DND-41 (cell line): ENCODE measurements at regions not wholly inside any gene's neighbourhood (a gene's known extent, or its start where the extent isn't known, plus 50 kb on each side); places are given as distances from the start of the nearest gene placed in this dataset.
"Not testable (repeated sequence)": the region's sequence is repeated elsewhere in the genome, so short reads cannot be mapped to it uniquely, and the experiment has no call there.

Source experiments
- ATAC-seq: fragments of 200-7000 bp; cut with Tn5 transposase; 3 replicates; pipeline ENCODE4 v1.9.1; 2021; ENCODE audit warnings: low read depth; ENCODE audit not compliant: insufficient read depth
- DNase-seq: peaks from one replicate; pipeline ENCODE4 v3.0.0-alpha.2; 2020
- H2AFZ ChIP-seq: 2 replicates; pipeline ENCODE4 v1.6.0; 2012; ENCODE audit warnings: low read depth, low read length
- H3K27ac ChIP-seq: 2 replicates; pipeline ENCODE4 v1.5.1; 2012; ENCODE audit warnings: low read length, inconsistent platforms
- H3K27me3 ChIP-seq: fragments of 200-600 bp; sonication (generic); 2 replicates; pipeline ENCODE4 v1.6.0; 2012; ENCODE audit warnings: low read length, mild to moderate bottlenecking, inconsistent platforms; ENCODE audit not compliant: insufficient read depth, poor library complexity
- H3K36me3 ChIP-seq: 2 replicates; pipeline ENCODE4 v1.5.1; 2012; ENCODE audit warnings: low read length, inconsistent platforms; ENCODE audit not compliant: insufficient read depth
- H3K4me1 ChIP-seq: 2 replicates; pipeline ENCODE4 v1.5.1; 2012; ENCODE audit warnings: mild to moderate bottlenecking, low read length; ENCODE audit not compliant: insufficient read depth
- H3K4me2 ChIP-seq: 2 replicates; pipeline ENCODE4 v1.6.0; 2012; ENCODE audit warnings: mild to moderate bottlenecking, moderate library complexity, low read length, inconsistent platforms; ENCODE audit not compliant: insufficient read depth
- H3K4me3 ChIP-seq, 2 experiments: fragments of 200-600 bp in 1 of 2; shearing (Covaris generic) in 1 of 2; 2 replicates each; pipeline ENCODE4 v1.5.1; 2012 to 2016; ENCODE audit warnings: inconsistent platforms in 2 of 2, low read length in 2 of 2, mild to moderate bottlenecking in 2 of 2, low read depth in 1 of 2, moderate library complexity in 1 of 2
- H3K79me2 ChIP-seq: 2 replicates; pipeline ENCODE4 v1.6.0; 2012; ENCODE audit warnings: low read length, inconsistent platforms; ENCODE audit not compliant: insufficient read depth
- H3K9ac ChIP-seq: 2 replicates; pipeline ENCODE4 v1.6.0; 2012; ENCODE audit warnings: low read depth, mild to moderate bottlenecking, inconsistent platforms, low read length, moderate library complexity
- H3K9me3 ChIP-seq: 2 replicates; pipeline ENCODE4 v1.5.1; 2012; ENCODE audit warnings: low read length, moderate library complexity, mild to moderate bottlenecking, inconsistent platforms; ENCODE audit not compliant: insufficient read depth, severe bottlenecking
- H4K20me1 ChIP-seq: 2 replicates; pipeline ENCODE4 v1.6.0; 2012; ENCODE audit warnings: low read length; ENCODE audit not compliant: insufficient read depth
- EZH2 ChIP-seq: IDR thresholded peaks from 3 replicates; pipeline ENCODE4 v1.6.1; 2012; ENCODE audit warnings: borderline replicate concordance, low read depth, mild to moderate bottlenecking, moderate library complexity, low read length, inconsistent platforms; ENCODE audit not compliant: severe bottlenecking
- TF ChIP-seq, protein P1 (sequence below): IDR thresholded peaks from 2 replicates; pipeline ENCODE4 v1.5.1; 2012; ENCODE audit warnings: borderline replicate concordance, low read length, moderate library complexity, mild to moderate bottlenecking; ENCODE audit not compliant: poor library complexity, severe bottlenecking; ENCODE audit errors: extremely low read depth

DNA sequence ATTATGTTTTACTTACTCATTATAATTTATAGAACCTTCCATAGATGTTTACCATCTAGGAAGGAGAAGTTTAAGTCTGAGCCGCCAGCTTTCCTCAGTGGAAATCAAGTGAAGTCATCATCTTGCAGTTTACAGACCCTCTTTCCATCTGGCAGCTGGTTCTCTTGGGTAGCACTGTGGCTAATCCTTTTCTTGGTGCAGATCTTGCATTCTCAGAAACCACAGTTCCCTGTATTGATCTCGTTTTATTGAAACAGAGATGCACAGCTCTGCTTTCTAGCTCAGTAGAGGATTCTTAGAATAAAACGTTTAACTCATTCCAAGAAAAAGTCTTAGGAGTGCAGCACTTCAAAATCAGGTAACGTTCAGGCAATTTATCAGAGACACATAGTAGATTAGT is 1154.7 kb downstream of the FOXD4L5 start:
- ATAC-seq: not testable (repeated sequence)

DNA sequence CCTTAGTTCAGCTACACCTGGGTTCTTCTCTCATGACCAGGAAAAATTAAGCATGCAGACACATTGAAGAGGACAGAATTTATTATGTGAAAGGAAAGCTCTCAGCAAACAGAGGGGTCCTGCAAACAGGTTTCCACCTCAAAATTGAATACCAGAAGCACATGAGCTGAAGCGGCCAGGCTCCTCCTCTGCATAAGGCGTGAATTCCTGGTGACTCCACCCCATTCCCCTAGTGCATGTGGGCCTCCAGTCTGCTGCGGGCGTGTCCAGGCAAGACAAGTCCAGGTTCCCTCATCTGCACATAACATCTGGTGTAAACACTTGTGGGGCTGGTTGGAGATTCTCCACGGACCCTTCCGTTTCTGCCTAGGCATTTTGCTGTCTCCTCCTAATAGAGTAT is 1156.4 kb downstream of the FOXD4L5 start:
- H4K20me1 ChIP-seq: no peaks in the 10 kb centered on the region
- no peaks in the 10 kb centered on the region for H3K9me3 ChIP-seq
- DNase-seq: peak; percentile 17
- H3K79me2 ChIP-seq: no peaks in the 10 kb centered on the region
- H3K4me3 ChIP-seq: no peak overlapping the region
- H3K4me1 ChIP-seq: peaks cover 63% of the 10 kb centered on the region
- no peak for TF ChIP-seq EZH2
- TF ChIP-seq, protein P1, sequence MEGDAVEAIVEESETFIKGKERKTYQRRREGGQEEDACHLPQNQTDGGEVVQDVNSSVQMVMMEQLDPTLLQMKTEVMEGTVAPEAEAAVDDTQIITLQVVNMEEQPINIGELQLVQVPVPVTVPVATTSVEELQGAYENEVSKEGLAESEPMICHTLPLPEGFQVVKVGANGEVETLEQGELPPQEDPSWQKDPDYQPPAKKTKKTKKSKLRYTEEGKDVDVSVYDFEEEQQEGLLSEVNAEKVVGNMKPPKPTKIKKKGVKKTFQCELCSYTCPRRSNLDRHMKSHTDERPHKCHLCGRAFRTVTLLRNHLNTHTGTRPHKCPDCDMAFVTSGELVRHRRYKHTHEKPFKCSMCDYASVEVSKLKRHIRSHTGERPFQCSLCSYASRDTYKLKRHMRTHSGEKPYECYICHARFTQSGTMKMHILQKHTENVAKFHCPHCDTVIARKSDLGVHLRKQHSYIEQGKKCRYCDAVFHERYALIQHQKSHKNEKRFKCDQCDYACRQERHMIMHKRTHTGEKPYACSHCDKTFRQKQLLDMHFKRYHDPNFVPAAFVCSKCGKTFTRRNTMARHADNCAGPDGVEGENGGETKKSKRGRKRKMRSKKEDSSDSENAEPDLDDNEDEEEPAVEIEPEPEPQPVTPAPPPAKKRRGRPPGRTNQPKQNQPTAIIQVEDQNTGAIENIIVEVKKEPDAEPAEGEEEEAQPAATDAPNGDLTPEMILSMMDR: no peak
- H3K9ac ChIP-seq: no peak overlapping the region
- H3K27ac ChIP-seq: peak overlapping the region; percentile 54
- ATAC-seq: no peak
- no peaks in the 10 kb centered on the region for H3K36me3 ChIP-seq
- H2AFZ ChIP-seq: no peak overlapping the region
- H3K27me3 ChIP-seq: no peaks in the 10 kb centered on the region
- no peak overlapping the region for H3K4me2 ChIP-seq

More for the DNA sequence above, 1154.7 kb downstream of the FOXD4L5 start:
- Histone ChIP-seq H3K4me1 (peaks cover 60% of the 10 kb centered on the region), H3K27ac (peak overlapping the region; percentile 74), H3K4me2 (peak overlapping the region; percentile 36), H3K9ac (peak overlapping the region; percentile 39; the same call in 1 of the 2 replicates)
- not testable (repeated sequence) for H3K79me2 ChIP-seq, H3K27me3 ChIP-seq, H2AFZ ChIP-seq, H3K4me3 ChIP-seq, H4K20me1 ChIP-seq, H3K36me3 ChIP-seq, H3K9me3 ChIP-seq
- DNase-seq: peak; percentile 55

DNA sequence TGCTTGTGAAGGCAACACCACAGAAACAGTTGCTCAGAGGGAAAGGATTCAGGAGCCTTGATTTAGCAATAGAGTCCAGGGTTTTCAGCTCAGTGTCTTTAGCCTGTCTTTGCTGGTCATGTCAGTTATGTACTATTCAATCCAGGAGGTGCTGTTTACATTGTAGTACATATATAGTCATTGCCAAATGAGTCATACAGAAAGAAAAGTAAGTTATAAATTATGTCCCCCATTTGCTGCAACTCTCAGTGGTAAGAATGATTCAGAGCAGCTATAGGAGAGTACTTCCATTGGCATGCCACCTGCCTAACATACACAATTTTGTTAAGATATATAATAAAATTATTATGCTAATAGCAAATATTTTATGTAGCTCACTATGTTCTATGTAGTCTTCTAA is 1163.4 kb downstream of the FOXD4L5 start:
- H3K4me2 ChIP-seq, DNase-seq, H4K20me1 ChIP-seq, H3K79me2 ChIP-seq, H3K9me3 ChIP-seq, H3K9ac ChIP-seq, ATAC-seq, H3K36me3 ChIP-seq, H2AFZ ChIP-seq, H3K4me3 ChIP-seq, H3K27me3 ChIP-seq, H3K27ac ChIP-seq: not testable (repeated sequence)
- peaks cover 13% of the 10 kb centered on the region for H3K4me1 ChIP-seq

DNA sequence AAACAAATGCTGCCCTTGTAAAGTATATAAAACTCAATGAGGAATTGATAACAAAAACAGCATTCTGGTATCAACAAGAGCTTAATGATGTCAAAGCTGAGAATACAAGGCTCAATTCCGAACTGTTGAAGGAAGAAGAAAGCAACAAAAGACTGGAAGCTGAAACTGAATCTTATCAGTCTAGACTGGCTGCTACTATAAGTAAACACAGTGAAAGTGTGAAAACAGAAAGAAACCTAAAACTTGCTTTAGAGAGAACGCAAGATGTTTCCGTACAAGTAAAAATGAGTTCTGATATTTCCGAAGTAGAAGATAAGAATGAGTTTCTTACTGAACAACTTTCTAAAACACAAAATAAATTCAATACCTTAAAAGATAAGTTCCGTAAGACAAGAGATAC is 1167.7 kb downstream of the FOXD4L5 start:
- not testable (repeated sequence) for H4K20me1 ChIP-seq, H3K27ac ChIP-seq, H3K79me2 ChIP-seq, H3K4me1 ChIP-seq, H2AFZ ChIP-seq, ATAC-seq, DNase-seq, H3K4me2 ChIP-seq, H3K9me3 ChIP-seq, H3K27me3 ChIP-seq, H3K9ac ChIP-seq, H3K4me3 ChIP-seq, H3K36me3 ChIP-seq

DNA sequence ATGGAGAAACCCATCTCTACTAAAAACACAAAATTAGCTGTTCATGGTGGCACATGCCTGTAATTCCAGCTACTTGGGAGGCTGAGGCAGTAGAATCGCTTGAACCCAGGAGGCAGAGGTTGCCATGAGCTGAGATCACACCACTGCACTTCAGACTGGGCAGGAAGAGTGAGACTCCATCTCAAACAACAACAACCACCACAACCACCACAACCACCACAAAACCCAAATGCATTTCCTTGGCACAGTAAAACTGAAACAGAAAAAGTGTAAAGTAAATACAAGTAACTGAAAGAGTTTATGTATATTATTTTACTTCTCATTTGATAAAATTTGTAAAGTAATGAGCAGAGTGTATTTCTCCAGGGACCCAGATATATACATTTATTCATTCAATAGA is 1177.1 kb downstream of the FOXD4L5 start:
- not testable (repeated sequence) for H3K4me3 ChIP-seq, ATAC-seq, H2AFZ ChIP-seq, H3K9ac ChIP-seq, H4K20me1 ChIP-seq, H3K27ac ChIP-seq, H3K27me3 ChIP-seq, H3K4me2 ChIP-seq, H3K79me2 ChIP-seq, H3K9me3 ChIP-seq, H3K36me3 ChIP-seq
- peak; percentile 44 for DNase-seq
- H3K4me1 ChIP-seq: peaks cover 24% of the 10 kb centered on the region

DNA sequence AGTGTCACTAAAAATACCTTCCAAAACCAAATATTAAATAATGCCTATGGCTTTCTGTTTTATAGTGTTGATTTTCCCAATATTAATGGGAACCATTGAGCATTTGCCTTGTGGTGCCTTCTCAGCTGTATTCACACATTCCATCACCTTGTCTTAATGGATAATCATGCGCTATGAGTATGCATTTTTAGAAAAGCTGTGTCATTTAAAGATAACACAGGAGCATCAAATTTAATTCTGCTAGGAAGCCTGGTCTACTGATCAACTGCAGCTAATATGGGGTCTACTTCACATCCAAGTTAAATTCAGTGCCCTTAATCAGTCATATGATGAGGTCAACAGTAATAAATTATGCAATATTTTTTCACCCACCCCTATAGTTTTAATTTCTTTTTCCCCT is 1177.8 kb downstream of the FOXD4L5 start:
- H3K36me3 ChIP-seq, H3K4me3 ChIP-seq, H3K9ac ChIP-seq, H3K79me2 ChIP-seq, ATAC-seq, H2AFZ ChIP-seq, DNase-seq, H3K9me3 ChIP-seq, H3K27ac ChIP-seq, H4K20me1 ChIP-seq, H3K4me2 ChIP-seq, H3K27me3 ChIP-seq: not testable (repeated sequence)
- H3K4me1 ChIP-seq: peaks cover 24% of the 10 kb centered on the region

DNA sequence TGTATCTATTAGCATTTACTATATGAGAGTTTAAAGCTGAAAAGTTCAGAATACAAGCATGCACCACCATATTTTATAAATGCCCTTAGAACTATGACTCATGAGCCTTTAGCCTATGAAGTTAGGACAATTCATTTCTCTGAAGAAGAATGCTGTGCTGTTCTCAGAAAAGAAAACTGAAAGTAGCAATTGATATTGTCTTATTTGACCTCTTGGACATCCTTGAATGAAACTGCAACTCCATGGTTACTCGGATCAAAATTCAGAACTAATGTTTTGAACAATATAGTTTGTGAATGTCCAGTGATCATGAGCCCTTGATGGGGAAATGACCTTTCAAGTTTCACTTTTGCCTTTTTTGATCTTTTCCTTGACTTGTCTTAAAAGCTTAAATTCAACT is 1179.8 kb downstream of the FOXD4L5 start:
- ATAC-seq, H2AFZ ChIP-seq, H3K9me3 ChIP-seq, H3K4me2 ChIP-seq, H3K36me3 ChIP-seq, H3K9ac ChIP-seq, H4K20me1 ChIP-seq, H3K27me3 ChIP-seq, H3K27ac ChIP-seq, DNase-seq, H3K79me2 ChIP-seq, H3K4me3 ChIP-seq: not testable (repeated sequence)
- peaks cover 20% of the 10 kb centered on the region for H3K4me1 ChIP-seq
